ENCODE measurements at regions not wholly inside any gene's neighbourhood (a gene's known extent, or its start where the extent isn't known, plus 50 kb on each side); places are given as distances from the start of the nearest gene placed in this dataset.

DNA sequence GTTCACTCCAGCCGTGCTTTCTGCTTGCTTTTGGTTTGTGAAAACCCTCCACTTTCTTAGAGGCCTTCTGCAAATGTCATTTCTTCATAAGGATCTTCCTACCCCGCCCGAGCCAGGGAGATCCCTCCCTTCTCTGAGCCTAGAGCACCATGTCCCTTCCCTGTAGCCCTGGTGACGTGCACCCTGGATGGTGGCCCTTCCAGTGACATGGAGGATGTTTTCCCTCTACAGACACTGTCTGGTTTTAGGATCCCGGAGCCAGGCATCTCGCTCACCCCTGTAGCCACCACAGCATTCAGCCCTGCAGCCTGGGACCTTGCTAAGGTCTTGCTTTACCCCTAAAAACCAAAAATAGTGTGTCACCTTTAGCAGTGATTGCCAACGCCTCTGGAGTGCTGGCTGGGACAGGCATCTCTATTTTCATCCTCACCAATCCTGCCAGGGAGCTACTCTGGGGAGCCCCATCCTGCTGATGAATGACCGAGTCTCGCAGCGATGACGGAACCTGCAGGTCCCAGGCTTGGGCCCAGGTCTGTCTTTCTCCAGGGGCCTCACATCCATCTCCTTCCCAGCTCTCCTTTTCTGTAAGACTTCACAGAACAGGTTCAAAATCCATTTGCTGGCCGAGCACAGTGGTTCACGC lies 394.1 kb upstream of the TNRC6C start:
- H3K56ac ChIP-seq (replicated peaks; ENCODE audit: insufficient read length, low read depth, low read length): no peak overlapping the region
- H3K14ac ChIP-seq (ENCODE audit: insufficient read length): no peak overlapping the region
- H2BK12ac ChIP-seq (ENCODE audit: low read depth, low read length): no peak overlapping the region
- ChIA-PET CTCF (ENCODE audit: partially characterized antibody) (no interaction called here), POLR2A (ENCODE audit: partially characterized antibody) (no interaction called here)
- TF ChIP-seq SRF (IDR thresholded peaks at IDR 0.05; ENCODE audit: low read depth, low read length): no peak
- no peaks in the 10 kb centered on the region for H4K20me1 ChIP-seq (replicated peaks in 1 of 2; ENCODE audit: control insufficient read depth in 1 of 2, insufficient read depth in 2 of 2, low read length in 2 of 2)
- no peaks in the 10 kb centered on the region for H3K23me2 ChIP-seq (ENCODE audit: low read depth, low read length)
- H2BK15ac ChIP-seq (ENCODE audit: low read length): no peak overlapping the region
- H3K4ac ChIP-seq (replicated peaks; ENCODE audit: insufficient read length, low read depth, low read length): no peak overlapping the region
- no peak overlapping the region for H2AFZ ChIP-seq (ENCODE audit: low read length)
- H3K36me3 ChIP-seq (ENCODE audit: control insufficient read depth in 2 of 4, insufficient read depth in 4 of 4, low read length in 3 of 4): no peaks in the 10 kb centered on the region
- H3K4me2 ChIP-seq (ENCODE audit: insufficient read depth in 1 of 2, low read depth in 2 of 2, low read length in 2 of 2): no peak overlapping the region
- H3K18ac ChIP-seq (ENCODE audit: extremely low read depth, low read length): no peak overlapping the region
- no peak overlapping the region for H4K8ac ChIP-seq (ENCODE audit: extremely low read depth, insufficient read depth, low read length)
- no peak overlapping the region for H3K27ac ChIP-seq (ENCODE audit: low read depth, low read length)
- H4K91ac ChIP-seq (replicated peaks; ENCODE audit: insufficient read length, low read length): no peak overlapping the region
- H3K4me3 ChIP-seq (ENCODE audit: extremely low read depth in 1 of 4, insufficient read depth in 2 of 4, low read depth in 3 of 4, low read length in 4 of 4): no peak overlapping the region
- H2BK5ac ChIP-seq (ENCODE audit: low read depth, low read length): peak overlapping the region; percentile 44; the same call in 1 of the 2 replicates
- no peaks in the 10 kb centered on the region for H3K79me1 ChIP-seq (ENCODE audit: low read depth, low read length)
- H3K27me3 ChIP-seq (replicated peaks in 1 of 4; ENCODE audit: control insufficient read depth in 3 of 4, extremely low read depth in 1 of 4, insufficient read depth in 3 of 4, low read length in 3 of 4): 0 out of 7 replicates have a peak, but pooled peaks cover 0 to 4% (median 0%) of the 10 kb centered on the region in 4 experiments
- 88% methylated on average over 13 of the region's 13 CpGs; no CpG with 5 or more reads in 1 of the 2 experiments for WGBS, 2 experiments (ENCODE audit: extremely low coverage in 1 of 2, insufficient coverage in 1 of 2, insufficient read length in 1 of 2, insufficient replicate concordance in 2 of 2, low coverage in 1 of 2, low lambda C conversion rate in 2 of 2, missing lambda C conversion rate in 1 of 2)
- no peak overlapping the region for H3K23ac ChIP-seq (ENCODE audit: insufficient read length)
- no peak for DNase-seq (ENCODE audit: low read depth in 1 of 2, low spot score in 2 of 2)
- no peak overlapping the region for H4K5ac ChIP-seq (ENCODE audit: insufficient read length, low read depth, low read length)
- no peak overlapping the region for H2BK120ac ChIP-seq (replicated peaks; ENCODE audit: low read depth, low read length)
- no peaks in the 10 kb centered on the region for H3K79me2 ChIP-seq (ENCODE audit: control insufficient read depth in 1 of 2, insufficient read depth in 2 of 2, low read length in 2 of 2)
- no peak overlapping the region for H2BK20ac ChIP-seq (ENCODE audit: low read length)
- FAIRE-seq: no peak
- H3K4me1 ChIP-seq (replicated peaks in 1 of 4; ENCODE audit: control insufficient read depth in 3 of 4, insufficient read depth in 4 of 4, low read length in 3 of 4): no peaks in the 10 kb centered on the region
- H2AK5ac ChIP-seq (ENCODE audit: low read depth, low read length): no peak overlapping the region
- H3K9me3 ChIP-seq (ENCODE audit: insufficient read depth in 2 of 2, low read depth in 1 of 2, low read length in 1 of 2): no peaks in the 10 kb centered on the region
- H3K9ac ChIP-seq (replicated peaks in 1 of 4; ENCODE audit: extremely low read depth in 1 of 4, low read depth in 3 of 4, low read length in 3 of 4): no peak overlapping the region
